PFSK-1 (cell line): ENCODE measurements at regions not wholly inside any gene's neighbourhood (a gene's known extent, or its start where the extent isn't known, plus 50 kb on each side); places are given as distances from the start of the nearest gene placed in this dataset.

Source experiments
- FOXP2 ChIP-seq: optimal IDR thresholded peaks from 2 replicates; pipeline ENCODE3; 2011; ENCODE audit warnings: borderline replicate concordance, control low read depth, inconsistent platforms; ENCODE audit not compliant: insufficient read depth; ENCODE audit errors: extremely low read length, extremely low read depth
- POLR2AphosphoS5 ChIP-seq: IDR thresholded peaks from 2 replicates; pipeline ENCODE4 v1.6.1; 2012; ENCODE audit warnings: low read depth, mild to moderate bottlenecking, control low read depth, low read length, moderate library complexity
- TAF1 ChIP-seq: IDR thresholded peaks from 2 replicates; pipeline ENCODE4 v1.6.1; 2012; ENCODE audit warnings: low read length, control low read depth, borderline replicate concordance; ENCODE audit not compliant: insufficient read depth

- TF ChIP-seq FOXP2 (no peak), POLR2AphosphoS5 (no peak), TAF1 (no peak)
Measured at GRCh38 chr6:145340256-145340655, 395.1 kb downstream of the EPM2A start.
